ENCODE measurements at regions not wholly inside any gene's neighbourhood (a gene's known extent, or its start where the extent isn't known, plus 50 kb on each side); places are given as distances from the start of the nearest gene placed in this dataset.

GRCh38 chr5:40385544-40385943, 294.2 kb upstream of the PTGER4 start:
- DNase-seq, result peak; percentile 83

GRCh38 chr5:40384782-40385390, 294.8 kb upstream of the PTGER4 start:
- no peak for DNase-seq

GRCh38 chr5:40383749-40384651, 295.7 kb upstream of the PTGER4 start:
- DNase-seq, result peak; percentile 81

GRCh38 chr5:40381676-40382363, 297.9 kb upstream of the PTGER4 start:
- DNase-seq, result peak; percentile 82

GRCh38 chr5:40381016-40381415, 298.7 kb upstream of the PTGER4 start:
- no peak for DNase-seq

- no peak for DNase-seq
These were observed 301.1 kb upstream of the PTGER4 start for GRCh38 chr5:40378396-40379177.

- no peak for DNase-seq
These were observed 303.1 kb upstream of the PTGER4 start for GRCh38 chr5:40376566-40376965.

- no peak for DNase-seq
These were observed 304.9 kb upstream of the PTGER4 start for GRCh38 chr5:40374853-40375252.

- DNase-seq, result no peak
These were observed 311.5 kb upstream of the PTGER4 start for GRCh38 chr5:40368200-40368599.

GRCh38 chr5:40367255-40367654, 312.5 kb upstream of the PTGER4 start:
- DNase-seq, result no peak

- no peak for DNase-seq
These were observed 314.1 kb upstream of the PTGER4 start for GRCh38 chr5:40365342-40366330.

- no peak for DNase-seq
These were observed 315.3 kb upstream of the PTGER4 start for GRCh38 chr5:40364441-40364840.

GRCh38 chr5:40361378-40361777, 318.3 kb upstream of the PTGER4 start:
- no peak for DNase-seq

GRCh38 chr5:40360685-40361084, 319.0 kb upstream of the PTGER4 start:
- no peak for DNase-seq

- DNase-seq, result no peak
These were observed 319.9 kb upstream of the PTGER4 start for GRCh38 chr5:40359832-40360231.

GRCh38 chr5:40359093-40359492, 320.6 kb upstream of the PTGER4 start:
- no peak for DNase-seq

- no peak for DNase-seq
These were observed 323.5 kb upstream of the PTGER4 start for GRCh38 chr5:40356248-40356647.

GRCh38 chr5:40355846-40356245, 323.9 kb upstream of the PTGER4 start:
- no peak for DNase-seq

- DNase-seq, result no peak
These were observed 324.5 kb upstream of the PTGER4 start for GRCh38 chr5:40355181-40355580.

GRCh38 chr5:40354171-40354570, 325.5 kb upstream of the PTGER4 start:
- no peak for DNase-seq

- no peak for DNase-seq
These were observed 326.3 kb upstream of the PTGER4 start for GRCh38 chr5:40353442-40353841.

Measured in HCEC 1CT (cell line).